Chondrocyte (in vitro differentiated cells): ENCODE measurements at regions not wholly inside any gene's neighbourhood (a gene's known extent, or its start where the extent isn't known, plus 50 kb on each side); places are given as distances from the start of the nearest gene placed in this dataset.
"Not testable (repeated sequence)": the region's sequence is repeated elsewhere in the genome, so short reads cannot be mapped to it uniquely, and the experiment has no call there.

Experiments
- DNase-seq: peaks from one replicate; pipeline ENCODE4 v3.0.0; 2021; ENCODE audit warnings: mixed read lengths, low spot score
- H3K27ac Mint-ChIP-seq: one replicate; pipeline ENCODE4 v1.8.0; 2021; ENCODE audit warnings: mild to moderate bottlenecking, moderate library complexity, mixed read lengths; ENCODE audit not compliant: unreplicated experiment
- H3K27me3 Mint-ChIP-seq: 2 replicates; pipeline ENCODE4 v1.8.0; 2021; ENCODE audit warnings: low read depth, mixed read lengths
- H3K36me3 Mint-ChIP-seq: 2 replicates; pipeline ENCODE4 v1.8.0; 2021; ENCODE audit warnings: low read depth, mixed read lengths
- H3K4me1 Mint-ChIP-seq: 2 replicates; pipeline ENCODE4 v1.8.0; 2021; ENCODE audit warnings: low read depth, mild to moderate bottlenecking, mixed read lengths
- H3K4me3 Mint-ChIP-seq: one replicate; pipeline ENCODE4 v1.8.0; 2021; ENCODE audit warnings: mild to moderate bottlenecking, moderate library complexity, mixed read lengths; ENCODE audit not compliant: unreplicated experiment
- H3K9me3 Mint-ChIP-seq: 2 replicates; pipeline ENCODE4 v1.8.0; 2021; ENCODE audit warnings: low read depth, mixed read lengths
- CTCF ChIP-seq: fragments of 200-600 bp; sonication (generic); IDR thresholded peaks from 2 replicates; pipeline ENCODE4 v1.5.0; 2021; ENCODE audit warnings: antibody characterized with exemption, mild to moderate bottlenecking, moderate library complexity

- no peak overlapping the region for H3K27ac Mint-ChIP-seq
- H3K27me3 Mint-ChIP-seq = no peaks in the 10 kb centered on the region
- no peak for TF ChIP-seq CTCF
- no peak overlapping the region for H3K4me3 Mint-ChIP-seq
- H3K9me3 Mint-ChIP-seq = no peaks in the 10 kb centered on the region
- H3K36me3 Mint-ChIP-seq = no peaks in the 10 kb centered on the region
- H3K4me1 Mint-ChIP-seq = no peaks in the 10 kb centered on the region
- DNase-seq = no peak
Measured at GRCh38 chr2:208718828-208719227, 312.2 kb downstream of the PTH2R start.

GRCh38 chr2:208722731-208723130 lies 316.1 kb downstream of the PTH2R start:
- H3K4me3 Mint-ChIP-seq = no peak overlapping the region
- DNase-seq = no peak
- H3K9me3 Mint-ChIP-seq = peaks cover 3% of the 10 kb centered on the region
- H3K27me3 Mint-ChIP-seq = no peaks in the 10 kb centered on the region
- no peak for TF ChIP-seq CTCF
- no peaks in the 10 kb centered on the region for H3K36me3 Mint-ChIP-seq
- no peaks in the 10 kb centered on the region for H3K4me1 Mint-ChIP-seq
- H3K27ac Mint-ChIP-seq = no peak overlapping the region

- H3K9me3 Mint-ChIP-seq = peaks cover 3% of the 10 kb centered on the region
- no peak overlapping the region for H3K27ac Mint-ChIP-seq
- no peak overlapping the region for H3K4me3 Mint-ChIP-seq
- no peaks in the 10 kb centered on the region for H3K27me3 Mint-ChIP-seq
- DNase-seq = no peak
- TF ChIP-seq CTCF = no peak
- no peaks in the 10 kb centered on the region for H3K36me3 Mint-ChIP-seq
- no peaks in the 10 kb centered on the region for H3K4me1 Mint-ChIP-seq
Measured at GRCh38 chr2:208725280-208725679, 318.7 kb downstream of the PTH2R start.

GRCh38 chr2:208726242-208726641 lies 319.6 kb downstream of the PTH2R start:
- no peaks in the 10 kb centered on the region for H3K27me3 Mint-ChIP-seq
- no peaks in the 10 kb centered on the region for H3K36me3 Mint-ChIP-seq
- no peaks in the 10 kb centered on the region for H3K4me1 Mint-ChIP-seq
- H3K9me3 Mint-ChIP-seq = peaks cover 3% of the 10 kb centered on the region
- H3K27ac Mint-ChIP-seq = no peak overlapping the region
- no peak overlapping the region for H3K4me3 Mint-ChIP-seq
- DNase-seq = no peak
- no peak for TF ChIP-seq CTCF

GRCh38 chr2:208751663-208752415 lies 345.2 kb downstream of the PTH2R start:
- H3K4me3 Mint-ChIP-seq, DNase-seq, H3K27me3 Mint-ChIP-seq, H3K4me1 Mint-ChIP-seq, H3K27ac Mint-ChIP-seq, H3K36me3 Mint-ChIP-seq: not testable (repeated sequence)
- peaks cover 22% of the 10 kb centered on the region for H3K9me3 Mint-ChIP-seq

GRCh38 chr2:208757364-208757763 lies 350.8 kb downstream of the PTH2R start:
- Mint-ChIP-seq H3K4me3 (no peak overlapping the region), H3K36me3 (no peaks in the 10 kb centered on the region), H3K27ac (no peak overlapping the region), H3K27me3 (no peaks in the 10 kb centered on the region), H3K9me3 (peaks cover 24% of the 10 kb centered on the region), H3K4me1 (no peaks in the 10 kb centered on the region)
- TF ChIP-seq CTCF = no peak
- no peak for DNase-seq

GRCh38 chr2:208773074-208773473 lies 366.5 kb downstream of the PTH2R start:
- H3K4me3 Mint-ChIP-seq, DNase-seq, H3K4me1 Mint-ChIP-seq, H3K27ac Mint-ChIP-seq, H3K36me3 Mint-ChIP-seq, H3K27me3 Mint-ChIP-seq: not testable (repeated sequence)
- H3K9me3 Mint-ChIP-seq = peaks cover 11% of the 10 kb centered on the region
